HG02970 (cell line): ENCODE measurements at regions not wholly inside any gene's neighbourhood (a gene's known extent, or its start where the extent isn't known, plus 50 kb on each side); places are given as distances from the start of the nearest gene placed in this dataset.
"Not testable (repeated sequence)": the region's sequence is repeated elsewhere in the genome, so short reads cannot be mapped to it uniquely, and the experiment has no call there.

ENCODE experiments used
- ATAC-seq: cut with Tn5 transposase; IDR thresholded peaks from one replicate; pipeline ENCODE4 v1.9.1; 2021; ENCODE audit warnings: mild to moderate bottlenecking, moderate library complexity, moderate number of reproducible peaks; ENCODE audit not compliant: unreplicated experiment, low FRiP score

GRCh38 chr1:178020968-178021640 lies 51.2 kb upstream of the SEC16B start:
- ATAC-seq = no peak

DNA sequence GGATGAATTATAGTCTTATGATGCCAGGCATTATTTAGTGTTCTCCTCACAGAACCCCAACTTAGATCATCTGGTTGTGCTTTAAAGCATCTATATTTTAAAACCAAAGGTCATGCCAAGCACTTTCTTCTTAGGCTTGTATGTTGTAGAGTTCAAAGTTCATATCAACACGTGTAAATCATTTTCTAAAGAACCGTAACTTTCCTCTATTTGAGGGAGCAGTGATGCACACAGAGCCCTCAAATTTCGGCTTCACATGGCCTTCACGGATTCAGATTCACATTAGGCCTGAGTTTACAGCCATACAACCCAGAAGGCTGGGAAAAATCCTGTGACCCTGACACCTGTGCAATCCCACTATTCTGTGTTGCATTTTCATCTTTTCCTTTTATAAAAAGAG lies 52.1 kb upstream of the SEC16B start:
- no peak for ATAC-seq

GRCh38 chr1:178023181-178023618 lies 53.3 kb upstream of the SEC16B start:
- peak; percentile 50 for ATAC-seq

DNA sequence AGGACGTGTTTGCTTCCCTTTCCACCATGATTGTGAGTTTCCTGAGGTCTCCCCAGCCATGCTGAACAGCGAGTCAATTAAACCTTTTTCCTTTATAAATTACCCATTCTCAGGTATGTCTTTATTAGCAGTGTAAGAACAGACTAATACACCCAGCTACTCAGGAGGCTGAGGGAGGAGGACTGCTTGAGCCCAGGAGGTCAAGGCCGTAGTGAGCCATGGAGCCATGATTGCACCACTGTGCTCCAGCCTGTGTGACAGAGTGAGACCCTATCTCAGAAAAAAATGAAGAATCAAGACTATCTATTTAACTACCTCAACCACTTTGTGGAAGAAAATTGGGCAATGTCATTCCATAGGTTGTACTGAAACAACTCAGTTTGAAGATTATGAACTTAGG lies 54.6 kb upstream of the SEC16B start:
- ATAC-seq = no peak

DNA sequence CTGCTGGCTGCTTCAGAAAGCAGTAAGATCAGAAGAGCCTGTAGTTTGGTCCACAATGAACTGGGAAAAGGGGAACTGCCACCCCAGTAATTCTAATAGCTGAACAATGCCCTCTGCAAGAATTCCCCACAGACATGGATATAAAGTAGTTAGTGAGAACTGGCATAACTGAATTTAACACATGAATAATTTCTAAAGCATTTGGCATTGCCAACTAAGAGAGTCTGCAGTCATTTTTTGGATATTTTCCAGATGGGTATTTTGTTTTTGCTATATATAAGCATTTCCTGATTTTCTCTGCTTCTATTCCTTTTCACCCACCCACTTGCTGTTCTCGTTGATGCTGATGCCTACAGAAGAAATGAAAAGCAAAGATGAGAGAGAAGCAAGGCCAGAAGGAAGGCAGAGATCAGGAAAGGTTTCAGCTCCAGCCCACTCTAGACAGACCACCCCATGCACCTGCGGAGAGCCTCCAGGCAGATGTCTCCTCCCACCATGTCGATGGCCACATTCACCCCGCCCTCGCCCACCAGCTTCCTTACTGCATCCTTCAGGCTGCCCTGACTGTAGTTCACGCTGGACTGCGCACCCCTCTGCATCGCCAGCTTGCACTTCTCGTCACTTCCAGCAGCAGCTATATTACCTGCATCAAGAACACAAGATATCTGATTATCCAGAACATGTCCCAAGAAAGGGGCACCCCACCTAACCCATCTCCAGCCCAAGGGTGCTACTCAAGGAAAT lies 55.9 kb upstream of the SEC16B start:
- ATAC-seq = no peak

DNA sequence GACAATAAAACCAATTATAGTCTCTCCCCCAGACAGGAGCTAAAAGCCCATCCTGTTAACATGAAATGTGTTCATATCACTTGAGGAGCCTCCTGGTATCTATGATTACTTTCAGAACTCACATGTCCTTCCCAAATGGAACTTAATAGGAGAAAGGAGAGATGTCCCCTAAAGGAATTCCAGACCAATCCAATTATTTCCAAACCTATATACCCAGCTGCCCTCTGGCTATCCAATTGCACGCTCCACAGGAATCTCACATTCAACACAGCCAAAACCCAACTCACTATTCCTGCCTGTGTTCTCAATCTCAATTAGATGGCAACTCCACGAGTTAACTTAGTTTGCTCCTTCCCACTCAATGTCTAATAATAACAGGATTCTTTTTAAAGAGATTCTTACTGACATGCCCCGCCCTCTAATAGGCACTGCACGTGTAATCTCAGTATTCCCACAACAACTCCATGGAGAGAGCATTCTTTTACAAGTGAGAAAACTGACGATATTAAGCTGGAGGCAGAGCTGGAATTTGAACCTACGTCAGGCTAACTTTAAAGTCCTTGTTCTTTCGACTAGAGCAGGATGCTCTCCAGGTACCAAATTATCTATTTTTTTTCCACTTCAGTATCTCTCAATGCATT lies 59.1 kb upstream of the SEC16B start:
- no peak for ATAC-seq

DNA sequence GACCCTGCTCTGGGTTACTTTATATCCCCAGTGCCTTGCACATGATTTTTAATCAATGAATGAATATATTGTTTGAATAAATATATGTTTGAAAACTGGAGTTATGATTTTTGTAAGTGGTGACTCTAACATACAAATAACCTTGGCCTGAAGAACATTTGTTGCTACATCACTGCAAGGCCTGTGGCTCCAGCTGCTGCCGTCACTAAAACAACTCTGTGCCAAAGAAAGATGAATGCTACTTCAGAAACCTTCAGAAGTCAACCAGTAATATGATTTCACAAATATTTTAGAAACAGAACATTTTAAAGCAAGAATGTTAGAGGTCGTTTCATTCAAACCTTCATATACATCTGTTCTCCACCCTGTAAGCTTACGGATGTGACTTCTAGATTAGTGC lies 60.6 kb upstream of the SEC16B start:
- ATAC-seq = no peak

DNA sequence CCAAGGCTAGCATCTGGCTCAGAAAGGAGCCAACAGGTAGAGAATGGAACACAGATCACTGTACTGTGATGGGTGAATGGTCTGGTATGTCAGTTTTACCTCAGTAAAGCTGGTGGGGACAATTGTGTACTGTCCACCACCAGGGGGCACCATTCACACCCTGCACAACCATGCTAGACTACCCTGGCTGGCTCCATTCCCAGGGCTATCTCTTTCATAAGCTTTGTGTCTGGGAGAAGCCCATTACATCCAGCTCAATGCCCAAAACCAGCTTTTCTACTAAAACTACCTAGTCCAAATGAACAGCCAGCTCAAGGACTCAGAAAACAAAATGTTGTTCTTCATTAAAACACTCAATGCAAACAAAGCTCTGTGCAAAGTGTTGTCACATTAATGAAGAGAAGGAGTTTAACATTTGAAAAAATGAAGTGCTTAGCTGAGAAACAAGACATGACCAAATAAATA lies 62.0 kb upstream of the RASAL2 start:
- peak; percentile 91 for ATAC-seq

DNA sequence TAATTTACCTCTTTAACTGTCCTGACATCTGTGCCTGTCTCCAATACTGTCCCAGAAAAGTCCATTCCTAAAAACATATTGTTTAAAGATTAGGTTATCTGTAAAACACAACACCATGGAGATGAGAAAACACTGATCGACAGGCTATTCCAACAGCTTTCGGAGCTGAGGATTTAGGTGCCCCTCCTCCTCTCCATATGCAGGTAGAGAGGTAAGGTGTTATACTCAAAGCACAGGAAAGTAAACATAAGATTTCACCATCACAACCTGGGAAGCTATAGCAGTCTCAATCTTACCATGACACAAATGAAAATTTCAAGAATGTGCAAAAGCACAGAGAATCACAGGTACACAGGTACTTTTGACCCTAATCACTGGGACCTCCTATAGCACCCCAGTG lies 60.9 kb upstream of the RASAL2 start:
- no peak for ATAC-seq

GRCh38 chr1:178034676-178035075 lies 59.2 kb upstream of the RASAL2 start:
- no peak for ATAC-seq

DNA sequence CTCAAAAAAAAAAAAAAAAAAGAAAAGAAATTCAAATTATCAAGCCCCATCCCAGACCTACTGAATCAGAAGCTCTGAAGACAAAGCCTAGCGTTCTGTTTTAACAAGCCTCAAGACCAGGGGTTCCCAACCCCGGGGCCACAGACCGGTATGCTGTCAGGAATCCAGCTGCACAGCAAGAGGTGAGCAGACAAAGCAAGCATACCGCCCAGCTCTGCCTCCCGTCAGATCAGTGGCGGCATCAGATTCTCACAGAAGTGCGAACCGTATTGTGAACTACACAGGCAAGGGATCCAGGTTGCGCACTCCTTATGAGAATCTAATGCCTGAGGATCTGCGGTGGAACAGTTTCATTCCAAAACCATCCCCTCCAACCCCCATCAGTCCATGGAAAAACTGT lies 57.8 kb upstream of the RASAL2 start:
- no peak for ATAC-seq

DNA sequence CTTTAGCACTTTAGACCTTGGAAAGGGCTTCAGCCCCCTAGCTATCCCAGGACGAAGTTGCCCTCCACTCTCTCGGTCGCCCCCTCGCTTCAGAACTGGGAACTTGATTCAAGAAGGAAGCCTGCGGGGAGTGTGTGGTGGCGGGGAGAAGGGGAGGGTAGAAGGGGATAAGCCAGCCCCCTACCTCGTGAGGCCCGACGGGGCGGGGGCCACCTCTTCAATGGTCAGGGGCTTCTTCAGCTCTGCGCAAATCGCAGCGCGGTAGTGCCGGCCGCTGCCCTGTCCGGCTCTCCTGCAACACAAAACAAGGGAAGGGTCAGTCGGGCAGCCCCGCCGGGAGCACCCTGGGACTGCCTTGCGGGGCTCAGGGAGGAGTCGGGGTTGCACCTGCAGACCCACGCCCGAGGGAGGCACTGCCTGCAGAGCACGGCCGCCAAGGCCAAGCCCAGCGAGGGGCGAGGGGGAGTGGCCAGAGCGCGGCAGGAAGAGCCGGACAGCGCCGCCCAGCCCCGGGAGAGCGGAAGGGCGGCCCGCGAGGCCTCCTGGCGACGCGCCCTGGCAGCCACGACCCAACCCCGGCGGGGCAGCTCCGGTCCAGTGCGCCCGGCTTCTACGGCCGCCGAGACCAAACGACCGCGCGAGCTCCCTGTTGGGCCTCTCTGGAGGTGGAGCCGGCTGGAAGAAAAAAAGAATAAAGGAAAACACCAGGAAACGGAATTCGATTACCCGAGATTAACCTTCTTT lies 56.2 kb upstream of the RASAL2 start:
- no peak for ATAC-seq

GRCh38 chr1:178038372-178038771 lies 55.5 kb upstream of the RASAL2 start:
- no peak for ATAC-seq

GRCh38 chr1:178039891-178040290 lies 54.0 kb upstream of the RASAL2 start:
- ATAC-seq = no peak

DNA sequence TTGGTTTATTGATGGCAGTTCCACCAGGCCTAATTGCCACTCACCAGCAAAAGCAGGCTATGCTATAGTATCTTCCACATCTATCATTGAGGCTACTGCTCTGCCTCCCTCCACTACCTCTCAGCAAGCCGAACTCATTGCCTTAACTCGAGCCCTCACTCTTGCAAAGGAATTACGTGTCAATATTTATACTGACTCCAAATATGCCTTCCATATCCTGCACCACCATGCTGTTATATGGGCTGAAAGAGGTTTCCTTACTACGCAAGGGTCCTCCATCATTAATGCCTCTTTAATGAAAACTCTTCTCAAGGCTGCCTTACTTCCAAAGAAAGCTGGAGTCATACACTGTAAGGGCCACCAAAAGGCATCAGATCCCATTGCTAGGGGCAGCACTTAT lies 50.0 kb upstream of the RASAL2 start:
- not testable (repeated sequence) for ATAC-seq
